Muscle of leg (tissue), 3 donors: ENCODE measurements at regions not wholly inside any gene's neighbourhood (a gene's known extent, or its start where the extent isn't known, plus 50 kb on each side); places are given as distances from the start of the nearest gene placed in this dataset.

Source experiments
- DNase-seq: peaks from one replicate; pipeline ENCODE4 v3.0.0; 2013
- H3K27ac ChIP-seq: one replicate; pipeline ENCODE4 v1.5.1; 2013; ENCODE audit warnings: mild to moderate bottlenecking, low read length, control low read depth
- H3K27me3 ChIP-seq: one replicate; pipeline ENCODE4 v1.6.1; 2013; ENCODE audit warnings: low read length; ENCODE audit not compliant: control insufficient read depth, insufficient read depth
- H3K36me3 ChIP-seq: one replicate; pipeline ENCODE4 v1.6.1; 2013; ENCODE audit warnings: low read length; ENCODE audit not compliant: control insufficient read depth, insufficient read depth
- H3K4me1 ChIP-seq: one replicate; pipeline ENCODE4 v1.6.1; 2013; ENCODE audit warnings: low read length; ENCODE audit not compliant: control insufficient read depth, insufficient read depth
- H3K4me3 ChIP-seq: one replicate; pipeline ENCODE4 v1.5.1; 2013; ENCODE audit warnings: low read length, control low read depth
- H3K9me3 ChIP-seq: replicated peaks from 2 replicates; pipeline ENCODE4 v1.6.1; 2013; ENCODE audit warnings: low read depth, low read length; ENCODE audit not compliant: control insufficient read depth
- WGBS: methylation state at CpG from one replicate; pipeline ENCODE4 v1.1.5; 2013; ENCODE audit warnings: missing lambda C conversion rate; ENCODE audit not compliant: insufficient coverage; 5-methylcytosine and 5-hydroxymethylcytosine counted together

GRCh38 chr11:19380375-19380774, 139.6 kb upstream of the E2F8 start:
- WGBS, result 60% methylated on average over 1 of the region's 2 CpGs
- peaks cover 19% of the 10 kb centered on the region for H3K27me3 ChIP-seq

GRCh38 chr11:19379465-19379864, 138.7 kb upstream of the E2F8 start:
- Histone ChIP-seq H3K4me1 (no peaks in the 10 kb centered on the region), H3K4me3 (no peak overlapping the region), H3K27ac (no peak overlapping the region), H3K36me3 (no peaks in the 10 kb centered on the region), H3K9me3 (no peaks in the 10 kb centered on the region), H3K27me3 (peaks cover 19% of the 10 kb centered on the region)
- peak; percentile 18 for DNase-seq
- 33% methylated on average over 7 of the region's 7 CpGs for WGBS

More at GRCh38 chr11:19380375-19380774, 139.6 kb upstream of the E2F8 start:
- DNase-seq, result no peak
- H3K9me3 ChIP-seq, result no peaks in the 10 kb centered on the region
- H3K36me3 ChIP-seq, result no peaks in the 10 kb centered on the region
- H3K4me3 ChIP-seq, result no peak overlapping the region
- H3K27ac ChIP-seq, result no peak overlapping the region
- H3K4me1 ChIP-seq, result no peaks in the 10 kb centered on the region

- no peaks in the 10 kb centered on the region for H3K4me1 ChIP-seq
- H3K4me3 ChIP-seq, result no peak overlapping the region
- H3K9me3 ChIP-seq, result no peaks in the 10 kb centered on the region
- H3K27me3 ChIP-seq, result peaks cover 19% of the 10 kb centered on the region
- no peak for DNase-seq
- 90% methylated on average over 3 of the region's 4 CpGs for WGBS
- H3K36me3 ChIP-seq, result no peaks in the 10 kb centered on the region
- H3K27ac ChIP-seq, result no peak overlapping the region
Observed at GRCh38 chr11:19378814-19379213, 138.1 kb upstream of the E2F8 start.

GRCh38 chr11:19377881-19378280, 137.1 kb upstream of the E2F8 start:
- no peak for DNase-seq
- Histone ChIP-seq H3K4me3 (no peak overlapping the region), H3K36me3 (no peaks in the 10 kb centered on the region), H3K4me1 (peaks cover 2% of the 10 kb centered on the region), H3K27ac (no peak overlapping the region), H3K9me3 (no peaks in the 10 kb centered on the region), H3K27me3 (peaks cover 19% of the 10 kb centered on the region)
- 79% methylated on average over 4 of the region's 4 CpGs for WGBS

- no peaks in the 10 kb centered on the region for H3K36me3 ChIP-seq
- WGBS, result 33% methylated on average over 1 of the region's 3 CpGs
- H3K4me1 ChIP-seq, result peaks cover 6% of the 10 kb centered on the region
- no peaks in the 10 kb centered on the region for H3K9me3 ChIP-seq
- no peak for DNase-seq
- peaks cover 6% of the 10 kb centered on the region for H3K27me3 ChIP-seq
- no peak overlapping the region for H3K4me3 ChIP-seq
- no peak overlapping the region for H3K27ac ChIP-seq
Observed at GRCh38 chr11:19375440-19375839, 134.7 kb upstream of the E2F8 start.

GRCh38 chr11:19374151-19374569, 133.4 kb upstream of the E2F8 start:
- H3K9me3 ChIP-seq, result no peaks in the 10 kb centered on the region
- H3K27me3 ChIP-seq, result peaks cover 3% of the 10 kb centered on the region
- H3K27ac ChIP-seq, result no peak overlapping the region
- DNase-seq, result no peak
- H3K4me1 ChIP-seq, result peaks cover 16% of the 10 kb centered on the region
- no CpG with 5 or more reads among the region's 1 CpG for WGBS
- H3K36me3 ChIP-seq, result no peaks in the 10 kb centered on the region
- no peak overlapping the region for H3K4me3 ChIP-seq

- H3K27me3 ChIP-seq, result no peaks in the 10 kb centered on the region
- 89% methylated on average over 1 of the region's 4 CpGs for WGBS
- no peak for DNase-seq
Observed at GRCh38 chr11:19372381-19372780, 131.6 kb upstream of the E2F8 start.

GRCh38 chr11:19370100-19370861, 129.5 kb upstream of the E2F8 start:
- H3K27ac ChIP-seq, result no peak overlapping the region
- H3K9me3 ChIP-seq, result no peaks in the 10 kb centered on the region
- whole genome bisulfite sequencing, result 20% methylated on average over 1 of the region's 7 CpGs

More at GRCh38 chr11:19372381-19372780, 131.6 kb upstream of the E2F8 start:
- Histone ChIP-seq H3K27ac (no peak overlapping the region), H3K36me3 (no peaks in the 10 kb centered on the region), H3K9me3 (no peaks in the 10 kb centered on the region), H3K4me1 (peaks cover 24% of the 10 kb centered on the region), H3K4me3 (no peak overlapping the region)

GRCh38 chr11:19368726-19369375, 128.1 kb upstream of the E2F8 start:
- WGBS, result 27% methylated on average over 3 of the region's 6 CpGs
- DNase-seq, result peak; percentile 95
- Histone ChIP-seq H3K4me1 (peaks cover 28% of the 10 kb centered on the region), H3K27me3 (peaks cover 2% of the 10 kb centered on the region), H3K27ac (peak overlapping the region; percentile 77), H3K9me3 (no peaks in the 10 kb centered on the region), H3K4me3 (no peak overlapping the region), H3K36me3 (no peaks in the 10 kb centered on the region)

More at GRCh38 chr11:19370100-19370861, 129.5 kb upstream of the E2F8 start:
- Histone ChIP-seq H3K36me3 (no peaks in the 10 kb centered on the region), H3K27me3 (no peaks in the 10 kb centered on the region), H3K4me1 (peaks cover 28% of the 10 kb centered on the region), H3K4me3 (no peak overlapping the region)
- DNase-seq, result peak; percentile 81

GRCh38 chr11:19366992-19367709, 126.4 kb upstream of the E2F8 start:
- Histone ChIP-seq H3K4me1 (peaks cover 26% of the 10 kb centered on the region), H3K27ac (no peak overlapping the region), H3K4me3 (no peak overlapping the region), H3K36me3 (no peaks in the 10 kb centered on the region), H3K9me3 (no peaks in the 10 kb centered on the region), H3K27me3 (peaks cover 3% of the 10 kb centered on the region)
- 62% methylated on average over 2 of the region's 2 CpGs for WGBS
- DNase-seq, result peak; percentile 44
